ENCODE measurements at regions not wholly inside any gene's neighbourhood (a gene's known extent, or its start where the extent isn't known, plus 50 kb on each side); places are given as distances from the start of the nearest gene placed in this dataset.

GRCh38 chr9:18040327-18040726 is 433.6 kb upstream of the ADAMTSL1 start:
- Histone ChIP-seq H2AFZ (ENCODE audit: low read length) (no peak overlapping the region), H3K27ac (ENCODE audit: low read length) (no peak overlapping the region), H3K4me1 (ENCODE audit: insufficient read depth, low read length) (no peaks in the 10 kb centered on the region), H4K20me1 (ENCODE audit: low read length) (no peaks in the 10 kb centered on the region), H3K36me3 (ENCODE audit: low read depth, low read length) (no peaks in the 10 kb centered on the region), H3K4me2 (ENCODE audit: low read length) (no peak overlapping the region), H3K9me2 (replicated peaks; ENCODE audit: low read length) (no peaks in the 10 kb centered on the region), H3K27me3 (ENCODE audit: low read length) (peaks cover 8% of the 10 kb centered on the region), H3K9me3 (ENCODE audit: low read length) (no peaks in the 10 kb centered on the region), H3F3A (ENCODE audit: low read length, unreplicated experiment) (no peaks in the 10 kb centered on the region), H3K79me2 (ENCODE audit: low read length) (no peaks in the 10 kb centered on the region), H3K9ac (ENCODE audit: low read length) (no peak overlapping the region), H3K4me3 (ENCODE audit: low read length) (no peak overlapping the region)
- ChIA-PET CTCF (no interaction called here), POLR2A (ENCODE audit: unreplicated experiment) (no interaction called here)
- intact Hi-C loops (cut with micrococcal nuclease): no loop called here
- ATAC-seq: no peak
- no TSS peak for BruUV-seq (replicated peaks)
- DNase-seq: no peak
- TF ChIP-seq CTCF (conservative IDR thresholded peaks at IDR 0.05; ENCODE audit: low read depth, low read length): no peak
- no peak for TF ChIP-seq EZH2 (IDR thresholded peaks at IDR 0.05; ENCODE audit: low read length, unreplicated experiment)
- no peak for TF ChIP-seq EZH2phosphoT487 (IDR thresholded peaks at IDR 0.05; ENCODE audit: borderline replicate concordance, low read length)

DNA sequence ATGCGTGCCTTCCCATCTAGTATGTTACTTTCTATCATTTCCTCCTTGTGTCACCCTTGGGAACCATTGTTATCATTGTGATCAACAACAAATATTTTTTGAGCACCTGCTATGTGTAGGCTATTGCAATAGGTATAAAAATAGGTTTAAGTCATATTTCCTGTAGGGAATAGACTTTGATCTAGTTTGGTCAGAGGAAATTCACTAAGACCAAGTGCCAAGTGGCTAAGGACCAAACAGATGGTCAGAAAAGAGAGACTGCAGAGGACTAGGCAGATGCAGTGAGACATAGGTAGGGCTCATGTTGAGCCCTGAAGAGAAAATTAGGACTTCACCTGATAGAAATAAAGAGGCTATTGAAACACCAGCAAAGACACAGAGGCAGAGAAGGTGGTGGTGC is 430.0 kb upstream of the ADAMTSL1 start:
- Histone ChIP-seq H3K4me2 (ENCODE audit: low read length) (no peak overlapping the region), H3K4me1 (ENCODE audit: insufficient read depth, low read length) (no peaks in the 10 kb centered on the region), H4K20me1 (ENCODE audit: low read length) (no peaks in the 10 kb centered on the region), H2AFZ (ENCODE audit: low read length) (no peak overlapping the region), H3K27me3 (ENCODE audit: low read length) (no peaks in the 10 kb centered on the region), H3K9ac (ENCODE audit: low read length) (no peak overlapping the region), H3K79me2 (ENCODE audit: low read length) (no peaks in the 10 kb centered on the region), H3K9me3 (ENCODE audit: low read length) (no peaks in the 10 kb centered on the region), H3F3A (ENCODE audit: low read length, unreplicated experiment) (no peaks in the 10 kb centered on the region), H3K4me3 (ENCODE audit: low read length) (no peak overlapping the region), H3K27ac (ENCODE audit: low read length) (no peak overlapping the region), H3K36me3 (ENCODE audit: low read depth, low read length) (no peaks in the 10 kb centered on the region), H3K9me2 (replicated peaks; ENCODE audit: low read length) (no peaks in the 10 kb centered on the region)
- DNase-seq (no peak), ATAC-seq (no peak)
- intact Hi-C loops (cut with micrococcal nuclease): no loop called here
- BruUV-seq (replicated peaks): no TSS peak
- ChIA-PET POLR2A (ENCODE audit: unreplicated experiment) (no interaction called here), CTCF (no interaction called here)
- TF ChIP-seq EZH2phosphoT487 (IDR thresholded peaks at IDR 0.05; ENCODE audit: borderline replicate concordance, low read length) (no peak), CTCF (conservative IDR thresholded peaks at IDR 0.05; ENCODE audit: low read depth, low read length) (no peak), EZH2 (IDR thresholded peaks at IDR 0.05; ENCODE audit: low read length, unreplicated experiment) (no peak)

- Histone ChIP-seq H3K79me2 (ENCODE audit: low read length) (no peaks in the 10 kb centered on the region), H2AFZ (ENCODE audit: low read length) (no peak overlapping the region), H3K9ac (ENCODE audit: low read length) (no peak overlapping the region), H3K36me3 (ENCODE audit: low read depth, low read length) (no peaks in the 10 kb centered on the region), H4K20me1 (ENCODE audit: low read length) (no peaks in the 10 kb centered on the region), H3F3A (ENCODE audit: low read length, unreplicated experiment) (no peaks in the 10 kb centered on the region), H3K4me2 (ENCODE audit: low read length) (no peak overlapping the region), H3K4me3 (ENCODE audit: low read length) (no peak overlapping the region), H3K9me2 (replicated peaks; ENCODE audit: low read length) (no peaks in the 10 kb centered on the region), H3K4me1 (ENCODE audit: insufficient read depth, low read length) (no peaks in the 10 kb centered on the region), H3K9me3 (ENCODE audit: low read length) (no peaks in the 10 kb centered on the region), H3K27ac (ENCODE audit: low read length) (no peak overlapping the region), H3K27me3 (ENCODE audit: low read length) (no peaks in the 10 kb centered on the region)
- DNase-seq (no peak), ATAC-seq (no peak)
- no TSS peak for BruUV-seq (replicated peaks)
- TF ChIP-seq EZH2 (IDR thresholded peaks at IDR 0.05; ENCODE audit: low read length, unreplicated experiment): no peak
- no peak for TF ChIP-seq EZH2phosphoT487 (IDR thresholded peaks at IDR 0.05; ENCODE audit: borderline replicate concordance, low read length)
- no peak for TF ChIP-seq CTCF (conservative IDR thresholded peaks at IDR 0.05; ENCODE audit: low read depth, low read length)
- POLR2A ChIA-PET (ENCODE audit: unreplicated experiment): no interaction called here
- intact Hi-C loops (cut with micrococcal nuclease): no loop called here
- CTCF ChIA-PET: no interaction called here
Observed at GRCh38 chr9:18045326-18045725, 428.6 kb upstream of the ADAMTSL1 start.
